Dedifferentiated amniotic fluid mesenchymal stem cell (primary cell): ENCODE measurements at regions not wholly inside any gene's neighbourhood (a gene's known extent, or its start where the extent isn't known, plus 50 kb on each side); places are given as distances from the start of the nearest gene placed in this dataset.
"Not testable (repeated sequence)": the region's sequence is repeated elsewhere in the genome, so short reads cannot be mapped to it uniquely, and the experiment has no call there.

ENCODE experiments used
- DNase-seq: peaks from one replicate; pipeline ENCODE4 v3.0.0-alpha.2; 2016; ENCODE audit errors: extremely low spot score

- no peak for DNase-seq
These were observed 101.9 kb upstream of the EFNA5 start for GRCh38 chr5:107772418-107773310.

- no peak for DNase-seq
These were observed 101.2 kb upstream of the EFNA5 start for GRCh38 chr5:107771926-107772325.

GRCh38 chr5:107770051-107770450 lies 99.3 kb upstream of the EFNA5 start:
- DNase-seq = no peak

- no peak for DNase-seq
These were observed 98.8 kb upstream of the EFNA5 start for GRCh38 chr5:107769519-107769918.

- no peak for DNase-seq
These were observed 96.2 kb upstream of the EFNA5 start for GRCh38 chr5:107766972-107767371.

- no peak for DNase-seq
These were observed 95.7 kb upstream of the EFNA5 start for GRCh38 chr5:107766439-107766838.

- no peak for DNase-seq
These were observed 95.0 kb upstream of the EFNA5 start for GRCh38 chr5:107765805-107766063.

GRCh38 chr5:107764976-107765804 lies 94.5 kb upstream of the EFNA5 start:
- no peak for DNase-seq

GRCh38 chr5:107764282-107764681 lies 93.5 kb upstream of the EFNA5 start:
- DNase-seq = no peak

GRCh38 chr5:107753427-107753826 lies 82.7 kb upstream of the EFNA5 start:
- DNase-seq = no peak

- DNase-seq = no peak
These were observed 73.9 kb upstream of the EFNA5 start for GRCh38 chr5:107744418-107745330.

- peak; percentile 63 for DNase-seq
These were observed 72.8 kb upstream of the EFNA5 start for GRCh38 chr5:107743373-107744000.

- DNase-seq = no peak
These were observed 68.9 kb upstream of the EFNA5 start for GRCh38 chr5:107739661-107740060.

GRCh38 chr5:107736638-107737037 lies 65.9 kb upstream of the EFNA5 start:
- DNase-seq = no peak

GRCh38 chr5:107736089-107736488 lies 65.4 kb upstream of the EFNA5 start:
- DNase-seq = not testable (repeated sequence)

GRCh38 chr5:107735558-107735957 lies 64.8 kb upstream of the EFNA5 start:
- no peak for DNase-seq

- DNase-seq = no peak
These were observed 56.2 kb upstream of the EFNA5 start for GRCh38 chr5:107726896-107727295.

GRCh38 chr5:107724642-107725041 lies 53.9 kb upstream of the EFNA5 start:
- DNase-seq = no peak

GRCh38 chr5:107721241-107721640 lies 50.5 kb upstream of the EFNA5 start:
- DNase-seq = not testable (repeated sequence)
